Cerebellar nuclear complex (tissue), 1 donor: ENCODE measurements at regions not wholly inside any gene's neighbourhood (a gene's known extent, or its start where the extent isn't known, plus 50 kb on each side); places are given as distances from the start of the nearest gene placed in this dataset.

Experiments
- DNase-seq, 2 experiments: peaks; one replicate each; lab custom pipeline; 2025; lab: John Stamatoyannopoulos, UW

DNA sequence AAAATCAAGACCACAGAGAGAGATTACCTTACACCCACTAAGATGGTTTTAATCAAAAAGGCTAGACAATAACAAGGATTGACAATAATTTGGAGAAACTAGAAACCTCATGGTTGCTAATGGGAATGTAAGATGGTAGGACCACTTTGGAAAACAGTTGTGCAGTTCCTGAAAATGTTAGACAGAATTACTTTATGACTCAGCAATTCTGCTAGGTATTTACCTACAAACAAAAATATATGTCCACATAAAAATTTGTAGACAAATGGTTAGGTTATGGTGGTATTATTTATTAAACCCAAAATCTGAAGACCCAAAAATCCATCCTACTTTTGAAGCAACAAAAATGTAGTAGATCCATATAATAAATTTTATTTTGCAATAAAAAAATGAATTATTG is 1027.0 kb upstream of the ADGRL3 start:
- DNase-seq = no peak

- no peak for DNase-seq
Measured at GRCh38 chr4:60173718-60174117, 1026.4 kb upstream of the ADGRL3 start.

GRCh38 chr4:60175241-60175640 is 1024.9 kb upstream of the ADGRL3 start:
- no peak for DNase-seq

GRCh38 chr4:60187428-60187827 is 1012.7 kb upstream of the ADGRL3 start:
- DNase-seq = no peak

DNA sequence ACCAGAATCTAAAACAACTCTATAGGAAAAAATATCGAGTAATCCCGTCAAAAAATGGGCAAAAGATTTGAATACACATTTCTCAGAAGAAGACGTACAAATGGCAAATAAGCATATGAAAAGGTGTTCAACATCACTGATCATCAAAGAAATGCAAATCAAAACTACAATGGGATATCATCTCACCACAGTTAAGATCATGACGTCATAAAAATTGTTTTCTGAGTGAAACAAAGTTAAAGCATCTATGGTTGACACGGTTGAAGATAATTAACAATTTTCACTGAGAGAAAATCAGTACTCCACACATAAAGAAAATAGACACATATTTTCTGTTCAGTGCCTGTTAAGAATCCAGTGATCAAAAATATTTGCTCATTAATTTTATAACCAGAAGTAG is 1010.8 kb upstream of the ADGRL3 start:
- DNase-seq = no peak

GRCh38 chr4:60194214-60194613 is 1005.9 kb upstream of the ADGRL3 start:
- DNase-seq = no peak

- no peak for DNase-seq
Measured at GRCh38 chr4:60195256-60195655, 1004.9 kb upstream of the ADGRL3 start.

DNA sequence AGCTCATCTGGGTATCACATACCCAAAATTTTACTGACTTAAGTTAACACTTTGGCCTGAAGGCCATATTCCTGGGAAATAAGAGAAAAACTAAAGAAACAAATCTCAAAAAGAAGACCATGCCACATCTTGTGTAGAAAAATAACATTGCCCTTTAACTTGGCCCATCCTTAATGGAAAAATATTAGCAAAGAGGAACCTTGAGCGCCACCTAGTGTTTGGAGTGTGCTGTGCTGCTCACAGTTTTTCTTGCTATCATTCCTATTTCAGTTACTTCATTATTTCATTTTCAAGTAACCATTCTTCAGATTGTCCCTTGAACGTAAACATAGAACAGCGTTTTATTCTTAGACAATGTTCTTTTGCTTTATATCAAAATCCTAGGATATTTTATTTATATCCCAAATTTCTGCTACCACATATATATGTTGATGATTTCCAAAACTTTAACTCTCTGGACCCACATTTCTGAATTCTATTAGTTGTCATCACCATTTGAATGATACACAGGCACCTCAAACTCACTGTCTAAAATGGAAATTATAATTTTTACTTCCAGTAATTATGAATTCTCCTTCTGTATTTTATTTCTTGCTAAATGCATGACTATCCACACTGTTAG is 999.0 kb upstream of the ADGRL3 start:
- DNase-seq = no peak

- DNase-seq = no peak
Measured at GRCh38 chr4:60209588-60209987, 990.5 kb upstream of the ADGRL3 start.

DNA sequence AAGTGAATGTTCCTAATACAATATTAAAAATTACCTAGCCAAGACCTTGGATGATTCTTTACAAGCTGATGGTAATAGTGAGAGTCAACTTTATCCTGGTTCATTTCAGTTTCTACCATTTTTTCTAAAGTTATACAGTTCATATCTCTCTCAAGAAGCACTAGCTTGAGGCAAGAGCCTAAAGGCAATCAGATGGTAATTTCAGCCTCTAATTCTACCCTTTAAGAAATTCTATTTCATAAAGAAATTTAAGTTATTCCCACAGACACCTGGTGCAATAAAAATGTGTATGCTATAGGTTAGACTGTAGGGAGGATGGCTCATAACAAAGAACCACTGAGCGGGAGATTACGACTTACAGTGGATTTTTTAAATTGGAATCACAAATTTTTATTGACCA is 984.2 kb upstream of the ADGRL3 start:
- DNase-seq = no peak

DNA sequence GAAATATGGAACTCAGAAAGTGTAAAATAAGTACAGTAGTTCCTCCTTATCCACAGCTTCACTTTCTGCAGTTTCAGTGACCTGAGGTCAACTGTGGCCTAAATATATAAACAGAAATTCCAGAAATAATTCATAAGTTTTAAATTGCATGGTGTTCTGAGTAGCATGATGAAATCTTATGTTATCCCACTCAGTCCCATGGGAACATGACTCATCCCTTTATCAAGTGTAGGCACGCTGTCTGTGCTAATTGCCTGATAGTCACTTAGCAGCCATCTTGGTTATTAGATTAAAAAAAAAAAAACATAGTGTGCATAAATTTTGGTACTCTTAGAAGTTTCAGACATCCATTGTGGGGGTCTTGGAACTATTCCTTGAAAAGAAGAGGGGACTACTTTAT is 983.4 kb upstream of the ADGRL3 start:
- no peak for DNase-seq

DNA sequence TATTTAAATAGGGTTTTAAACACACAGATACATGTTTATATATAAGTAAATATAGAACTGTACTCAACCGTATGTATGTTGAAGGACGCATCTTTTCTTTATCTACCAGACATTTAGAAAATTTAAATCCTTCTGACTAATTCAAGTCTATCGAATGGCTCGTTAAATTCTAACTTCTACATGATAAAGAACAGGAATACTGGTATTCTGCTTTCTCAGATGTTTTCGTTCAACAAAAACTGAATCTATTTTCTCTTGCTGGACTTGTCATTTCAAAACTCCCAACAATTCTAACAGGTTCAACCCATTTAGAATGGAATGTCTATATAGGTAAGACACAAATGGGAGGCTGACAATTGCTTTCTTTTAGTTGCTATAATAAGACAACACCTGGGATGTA is 978.3 kb upstream of the ADGRL3 start:
- no peak for DNase-seq

DNA sequence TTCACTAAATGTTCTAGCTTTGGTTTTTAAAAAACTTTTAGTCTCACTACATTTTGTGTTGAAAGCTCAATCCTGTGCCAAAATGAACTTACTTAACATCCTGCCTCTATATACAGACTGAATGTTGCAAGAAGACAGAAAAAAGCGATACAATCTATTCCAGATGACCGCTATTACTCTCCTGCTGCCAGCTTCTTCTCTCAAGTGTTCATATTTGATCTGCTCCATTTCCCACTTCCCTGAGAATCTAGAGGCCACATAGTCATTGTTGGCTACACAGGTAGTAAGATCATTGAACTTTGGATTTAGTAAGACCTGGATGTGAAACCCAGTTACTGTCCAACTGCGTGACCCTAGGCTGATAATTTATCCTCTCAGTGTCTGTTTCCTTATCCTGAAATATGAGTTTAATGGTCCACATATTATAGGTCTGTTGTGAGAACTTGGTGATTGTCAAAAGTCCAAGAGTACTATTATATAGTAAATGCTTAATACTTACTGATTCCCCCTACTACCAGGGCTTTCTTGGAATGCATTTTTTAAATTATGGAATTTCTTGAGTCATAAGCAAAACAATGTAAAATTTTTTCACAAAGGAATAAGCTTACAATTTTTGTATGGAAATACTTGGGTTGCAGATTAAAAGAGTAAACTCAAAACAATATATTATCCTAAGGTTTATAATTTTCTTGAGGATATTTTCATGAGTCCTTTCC is 976.8 kb upstream of the ADGRL3 start:
- DNase-seq = no peak

GRCh38 chr4:60241866-60242265 is 958.3 kb upstream of the ADGRL3 start:
- no peak for DNase-seq

GRCh38 chr4:60249784-60250183 is 950.3 kb upstream of the ADGRL3 start:
- no peak for DNase-seq

DNA sequence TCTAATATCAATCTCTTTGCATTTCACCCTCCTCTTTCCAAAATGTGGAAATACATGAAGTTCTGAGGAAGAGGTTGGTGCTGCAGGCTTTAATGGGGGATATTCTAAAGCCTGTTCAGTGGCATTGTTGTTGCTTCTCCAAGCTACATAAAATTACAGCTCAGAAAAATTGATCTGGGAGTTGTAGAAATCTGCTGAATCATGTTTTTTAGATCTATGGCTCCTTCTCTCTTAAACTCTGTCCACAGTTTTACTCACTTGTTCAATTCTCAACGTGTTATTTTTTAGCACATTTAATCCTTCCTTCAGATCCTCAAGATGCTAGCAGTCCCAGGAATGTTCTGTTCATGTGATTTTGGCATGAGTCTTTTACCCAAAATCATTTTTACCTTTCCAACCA is 949.5 kb upstream of the ADGRL3 start:
- DNase-seq = no peak

DNA sequence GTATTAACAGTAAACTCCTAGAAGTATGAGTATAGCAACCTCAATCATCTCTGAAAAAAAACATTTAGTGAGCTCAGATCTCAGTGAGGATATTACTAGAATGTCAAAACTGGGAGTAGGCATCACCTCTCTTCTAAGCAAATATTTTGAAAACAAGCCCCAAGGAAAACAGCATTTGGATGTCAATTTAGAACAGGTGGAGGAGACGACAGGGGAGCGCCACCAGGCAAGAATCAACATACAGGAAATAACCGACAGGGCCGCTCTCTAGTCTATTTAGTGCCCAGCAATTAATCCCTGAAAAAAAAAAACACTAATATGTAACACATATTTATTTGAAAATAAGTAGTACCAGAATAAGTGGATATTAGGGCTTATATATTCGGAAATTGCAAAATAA is 940.3 kb upstream of the ADGRL3 start:
- no peak for DNase-seq

DNA sequence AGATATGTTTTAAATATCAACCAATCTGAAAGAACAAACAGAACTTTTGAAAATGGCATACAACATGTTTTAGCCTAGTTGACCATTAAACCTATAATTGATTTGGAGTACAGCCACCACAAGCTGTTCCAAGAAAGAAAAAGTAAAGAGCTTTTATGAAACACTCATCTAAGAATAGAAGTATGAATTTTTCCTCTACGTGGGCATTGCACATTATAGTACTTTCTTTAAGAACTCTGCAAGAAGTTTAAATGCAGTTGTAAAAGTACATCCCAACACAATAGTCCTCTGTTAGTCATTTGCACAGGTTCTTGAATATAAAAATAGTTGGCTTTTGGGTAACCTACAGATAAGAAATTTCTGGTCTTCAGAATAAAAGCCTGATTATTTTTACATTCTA is 933.6 kb upstream of the ADGRL3 start:
- no peak for DNase-seq

- DNase-seq = no peak
Measured at GRCh38 chr4:60296386-60296785, 903.7 kb upstream of the ADGRL3 start.

DNA sequence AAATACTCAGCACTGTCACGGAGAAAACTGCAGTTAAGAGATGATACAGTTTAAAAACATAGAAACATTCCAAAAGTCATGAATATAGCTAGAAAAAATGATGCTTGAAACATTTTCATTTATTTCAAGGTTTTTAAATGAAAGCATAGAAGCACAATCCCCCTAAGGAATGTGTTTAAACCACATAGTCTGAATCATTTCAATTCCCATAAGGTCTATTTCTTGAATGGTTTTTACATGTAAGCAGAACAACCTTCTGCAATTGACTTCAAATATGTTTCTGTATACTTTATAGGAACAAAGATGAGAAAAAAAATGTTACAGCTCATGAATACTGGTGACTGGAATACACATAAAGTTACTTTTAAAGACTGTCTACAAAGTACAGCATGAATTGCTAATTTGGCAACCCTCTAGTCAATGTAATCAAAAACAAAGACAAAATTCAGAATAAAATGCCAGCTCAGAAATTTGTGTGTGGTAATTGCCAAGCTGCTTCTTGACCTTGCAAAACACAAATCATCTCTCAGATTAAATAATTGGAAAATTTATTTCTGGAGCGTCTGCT is 886.4 kb upstream of the ADGRL3 start:
- DNase-seq = no peak

DNA sequence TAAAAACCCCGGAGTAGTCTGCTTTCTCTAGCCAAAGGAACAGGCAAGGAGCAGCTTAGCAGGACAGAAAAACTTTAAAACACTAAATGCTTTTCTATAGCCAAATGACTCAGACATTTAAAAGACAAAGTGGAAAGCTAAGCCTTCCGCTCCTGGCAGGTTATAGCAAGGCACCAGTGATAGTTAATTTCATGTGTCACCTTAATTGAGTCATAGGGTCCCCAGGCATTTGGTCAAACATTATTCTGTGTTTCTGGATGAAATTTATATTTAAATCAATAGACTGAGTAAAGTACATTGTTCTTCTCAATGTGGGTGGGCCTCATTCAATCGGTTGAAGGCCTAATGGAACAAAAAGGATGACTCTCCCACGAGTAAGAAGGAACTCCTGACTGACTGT is 885.7 kb upstream of the ADGRL3 start:
- no peak for DNase-seq

- DNase-seq = no peak
Measured at GRCh38 chr4:60315586-60315985, 884.5 kb upstream of the ADGRL3 start.

DNA sequence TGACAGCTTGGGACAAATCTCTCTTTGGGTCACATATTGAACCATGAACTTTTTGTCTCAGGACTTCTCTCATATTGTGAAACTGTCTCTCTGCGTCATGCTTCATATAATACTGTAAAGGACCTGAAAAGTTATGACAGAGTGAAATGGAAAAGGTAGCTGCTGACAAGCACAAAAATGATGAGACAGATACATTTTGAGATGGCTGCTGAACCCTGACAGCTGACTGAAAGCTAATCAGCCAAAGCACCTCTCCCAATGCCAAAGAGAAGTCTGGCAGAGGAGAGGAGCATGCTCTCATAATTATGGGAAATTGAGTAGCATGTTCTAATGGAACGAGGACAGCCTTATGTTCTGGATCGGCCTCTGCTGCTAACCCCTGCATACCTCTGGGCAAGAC is 873.4 kb upstream of the ADGRL3 start:
- no peak for DNase-seq

GRCh38 chr4:60327651-60328050 is 872.5 kb upstream of the ADGRL3 start:
- no peak for DNase-seq
